HUES48 (cell line): ENCODE measurements at regions not wholly inside any gene's neighbourhood (a gene's known extent, or its start where the extent isn't known, plus 50 kb on each side); places are given as distances from the start of the nearest gene placed in this dataset.

Experiments
- H3K27ac ChIP-seq: one replicate; pipeline ENCODE4 v1.7.0; 2013; ENCODE audit warnings: low read depth, low read length, inconsistent platforms
- H3K27me3 ChIP-seq: 2 replicates; pipeline ENCODE4 v1.6.1; 2013; ENCODE audit warnings: mild to moderate bottlenecking, low read length; ENCODE audit not compliant: control insufficient read depth, insufficient read depth
- H3K36me3 ChIP-seq: 2 replicates; pipeline ENCODE4 v1.6.1; 2013; ENCODE audit warnings: low read length; ENCODE audit not compliant: control insufficient read depth, insufficient read depth
- H3K4me1 ChIP-seq: 2 replicates; pipeline ENCODE4 v1.6.1; 2013; ENCODE audit warnings: mild to moderate bottlenecking, low read length; ENCODE audit not compliant: control insufficient read depth, insufficient read depth
- H3K4me3 ChIP-seq: 2 replicates; pipeline ENCODE4 v1.5.1; 2013; ENCODE audit warnings: mild to moderate bottlenecking, low read depth, low read length
- H3K9ac ChIP-seq: 2 replicates; pipeline ENCODE4 v1.6.1; 2013; ENCODE audit warnings: mild to moderate bottlenecking, low read depth, low read length, moderate library complexity
- H3K9me3 ChIP-seq: 2 replicates; pipeline ENCODE4 v1.6.1; 2013; ENCODE audit warnings: low read length; ENCODE audit not compliant: control insufficient read depth, insufficient read depth

DNA sequence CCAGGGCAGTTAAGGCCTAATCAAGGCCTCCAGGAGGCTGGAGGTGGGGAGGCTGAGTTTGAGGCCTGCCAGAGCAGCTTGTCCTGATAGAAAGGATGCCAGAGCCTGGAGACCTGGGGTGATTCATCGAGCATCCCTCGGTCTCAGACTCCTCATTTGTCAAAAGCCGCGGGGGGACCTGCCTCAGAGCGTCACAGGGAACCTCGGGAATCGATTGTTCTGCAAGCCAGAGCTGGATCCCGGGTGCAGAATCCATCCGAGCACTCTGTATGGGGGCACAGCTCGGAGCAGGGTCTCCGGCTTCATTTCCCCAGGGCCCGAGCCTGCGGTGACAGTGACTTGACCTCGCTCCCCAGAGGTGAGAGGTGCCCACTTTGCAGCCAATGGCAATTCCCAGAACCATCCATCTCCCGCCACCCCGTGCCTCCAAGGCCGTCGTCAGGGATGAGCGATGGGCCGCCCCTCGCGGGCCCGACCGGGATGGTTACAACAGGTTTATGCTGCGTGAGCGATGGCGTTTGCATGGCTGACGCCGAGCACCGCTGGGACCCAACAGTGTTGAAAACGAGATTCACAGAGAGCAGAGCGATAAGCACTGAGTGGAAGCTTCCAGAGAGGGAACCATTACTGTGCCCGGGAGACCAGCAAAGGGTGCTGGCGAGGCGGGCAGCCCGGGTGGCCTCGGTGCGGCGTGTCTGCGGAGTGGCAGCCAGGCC, 117.1 kb upstream of the GSE1 start:
- Histone ChIP-seq H3K4me1 (peaks cover 13% of the 10 kb centered on the region), H3K9ac (no peak overlapping the region), H3K9me3 (no peaks in the 10 kb centered on the region), H3K36me3 (no peaks in the 10 kb centered on the region), H3K27ac (no peak overlapping the region), H3K4me3 (no peak overlapping the region), H3K27me3 (no peaks in the 10 kb centered on the region)

DNA sequence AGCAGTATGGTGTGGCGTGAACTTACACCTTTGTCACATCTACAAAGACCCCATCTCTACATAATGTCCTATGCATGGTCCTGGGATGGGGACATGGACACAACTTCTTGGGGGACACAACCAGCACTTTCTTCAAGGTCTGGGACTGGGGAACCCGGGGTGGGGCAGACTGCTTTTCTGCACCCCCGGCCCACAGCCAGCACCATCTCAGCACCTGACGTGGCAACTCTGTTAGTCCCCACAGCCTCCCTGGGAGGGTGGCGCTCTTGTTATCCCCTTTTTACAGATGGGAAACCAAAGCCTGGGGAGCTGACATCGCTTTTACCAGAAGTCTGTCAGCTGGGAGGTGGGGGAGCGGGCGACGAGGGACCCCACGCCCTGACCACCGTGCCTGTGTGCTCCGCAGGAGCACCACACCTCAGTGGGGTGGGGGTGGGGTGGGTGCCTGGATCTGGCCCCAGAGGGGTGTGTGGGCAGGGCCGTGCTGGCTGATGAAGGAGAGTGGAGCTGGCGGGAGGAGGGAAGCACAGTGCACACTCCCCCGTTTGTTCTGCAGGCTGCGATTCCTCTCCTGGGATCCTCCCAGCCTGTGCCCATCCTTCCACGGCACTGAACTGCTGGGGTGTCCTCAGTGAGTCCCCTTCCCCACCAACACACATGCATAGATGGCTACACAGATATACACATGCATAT, 115.4 kb upstream of the GSE1 start:
- no peaks in the 10 kb centered on the region for H3K27me3 ChIP-seq
- H3K9me3 ChIP-seq = no peaks in the 10 kb centered on the region
- H3K9ac ChIP-seq = no peak overlapping the region
- H3K27ac ChIP-seq = no peak overlapping the region
- H3K4me3 ChIP-seq = no peak overlapping the region
- peaks cover 1% of the 10 kb centered on the region; the same call in 1 of the 2 replicates for H3K4me1 ChIP-seq
- no peaks in the 10 kb centered on the region for H3K36me3 ChIP-seq

DNA sequence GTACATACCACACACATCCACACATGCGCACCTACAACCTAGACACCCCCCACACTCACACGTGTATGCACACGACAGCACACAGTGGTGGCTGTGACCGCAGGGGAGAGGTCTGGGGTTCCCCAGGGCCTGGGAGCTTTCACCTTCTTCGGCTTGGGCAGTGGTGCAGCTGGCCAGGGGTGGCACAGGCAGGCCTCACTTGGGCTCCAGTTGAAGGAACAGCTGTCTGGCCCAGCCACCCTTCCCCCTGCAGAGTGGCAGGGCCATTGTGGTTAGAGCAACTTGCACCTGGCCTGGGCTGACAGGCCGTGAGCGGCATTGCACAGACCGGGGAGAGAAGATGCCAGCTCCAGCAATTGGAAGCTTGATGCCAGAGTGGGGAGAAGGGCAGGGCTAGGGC, 114.5 kb upstream of the GSE1 start:
- Histone ChIP-seq H3K9ac (no peak overlapping the region), H3K4me3 (no peak overlapping the region), H3K4me1 (no peaks in the 10 kb centered on the region), H3K9me3 (no peaks in the 10 kb centered on the region), H3K27me3 (no peaks in the 10 kb centered on the region), H3K36me3 (no peaks in the 10 kb centered on the region), H3K27ac (no peak overlapping the region)

DNA sequence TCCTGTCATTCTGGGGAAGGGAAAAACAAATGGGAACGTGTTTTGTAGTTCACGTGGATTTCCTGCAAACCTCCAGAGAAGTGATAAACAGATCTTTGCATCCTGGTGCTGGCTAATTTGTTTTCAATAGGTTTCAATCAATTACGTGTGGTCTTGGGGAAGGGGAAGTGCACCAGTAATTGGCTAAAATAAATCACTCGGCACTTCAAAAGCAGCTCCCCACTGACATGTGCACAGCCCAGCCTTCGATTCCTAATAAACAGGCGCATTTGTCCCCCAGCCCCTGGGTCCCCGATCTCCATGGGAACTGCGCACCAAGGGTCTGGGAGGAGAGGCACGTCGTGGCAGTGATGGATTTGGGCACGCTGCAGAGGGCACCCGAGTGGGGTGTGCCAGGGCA, 112.9 kb upstream of the GSE1 start:
- Histone ChIP-seq H3K4me3 (no peak overlapping the region), H3K4me1 (no peaks in the 10 kb centered on the region), H3K9ac (no peak overlapping the region), H3K27me3 (no peaks in the 10 kb centered on the region), H3K9me3 (no peaks in the 10 kb centered on the region), H3K36me3 (no peaks in the 10 kb centered on the region), H3K27ac (no peak overlapping the region)

DNA sequence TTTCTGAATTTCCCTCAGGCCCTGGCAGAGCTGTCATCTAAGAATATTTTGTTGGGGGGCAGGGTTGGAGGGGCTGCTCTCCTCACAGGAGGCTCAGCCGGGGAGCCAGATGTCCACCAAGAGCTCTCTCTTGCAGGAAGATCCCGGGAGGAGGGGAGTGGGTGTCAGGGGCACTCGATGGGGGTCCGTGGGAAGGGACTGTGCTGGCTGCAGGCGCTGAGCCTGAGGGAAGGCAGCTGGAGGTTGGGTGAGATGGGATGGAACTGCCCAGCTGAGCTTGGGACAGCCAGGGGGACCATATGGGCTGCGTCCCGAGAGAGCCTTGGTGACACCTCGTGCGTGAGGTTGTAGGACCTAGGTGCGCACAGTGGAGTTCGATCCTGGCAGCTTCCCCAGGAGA, 111.2 kb upstream of the GSE1 start:
- Histone ChIP-seq H3K27me3 (no peaks in the 10 kb centered on the region), H3K4me1 (no peaks in the 10 kb centered on the region), H3K27ac (no peak overlapping the region), H3K36me3 (no peaks in the 10 kb centered on the region), H3K9ac (no peak overlapping the region), H3K4me3 (no peak overlapping the region), H3K9me3 (no peaks in the 10 kb centered on the region)

DNA sequence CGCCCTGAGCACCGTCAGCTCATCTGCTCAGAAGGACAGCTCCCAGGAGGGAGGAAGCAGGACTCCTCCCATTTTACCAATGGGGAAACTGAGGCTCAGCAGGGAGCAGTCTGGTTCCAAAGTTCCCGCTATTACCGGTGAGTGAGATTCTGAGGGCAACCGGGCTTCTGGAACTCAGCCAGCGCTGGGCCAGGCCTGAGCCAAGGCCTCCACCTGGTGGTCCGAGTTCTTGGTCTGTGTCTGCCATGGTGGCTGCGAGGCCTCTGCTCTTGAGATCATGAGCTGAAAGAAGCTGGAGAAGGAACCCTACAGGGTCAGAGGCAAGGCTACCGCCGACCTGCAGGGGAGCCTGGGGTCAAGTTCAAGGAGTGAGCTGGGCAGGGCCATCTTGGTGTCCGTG, 110.8 kb upstream of the GSE1 start:
- Histone ChIP-seq H3K4me3 (no peak overlapping the region), H3K4me1 (no peaks in the 10 kb centered on the region), H3K36me3 (no peaks in the 10 kb centered on the region), H3K27me3 (no peaks in the 10 kb centered on the region), H3K9me3 (no peaks in the 10 kb centered on the region), H3K9ac (no peak overlapping the region), H3K27ac (no peak overlapping the region)

DNA sequence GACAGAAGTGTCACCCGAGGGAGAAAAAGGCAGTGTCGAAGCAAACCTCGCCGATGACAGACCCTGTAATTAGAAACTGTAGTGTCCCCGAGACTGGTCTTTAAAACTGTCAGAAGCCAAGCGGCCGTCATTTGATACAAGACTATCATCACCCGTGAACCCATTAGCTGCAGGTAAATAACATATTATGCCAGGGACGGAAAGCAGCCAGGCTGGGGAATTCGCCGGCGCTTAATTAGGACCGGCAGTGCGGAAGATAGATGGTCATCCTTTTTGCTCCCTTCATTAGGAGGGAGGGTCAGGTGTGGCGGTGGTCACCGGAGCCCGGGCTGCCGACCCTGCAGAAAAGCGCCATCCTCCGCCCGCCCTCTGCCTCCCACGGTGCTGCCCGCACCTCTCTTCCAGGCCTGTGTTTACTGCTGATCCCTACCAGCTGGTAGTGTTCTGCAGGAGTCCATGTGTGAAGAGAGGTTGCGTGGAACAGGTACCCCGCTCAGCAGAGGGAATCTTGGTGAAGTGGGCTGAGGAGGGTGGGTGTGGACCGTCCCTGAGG, 109.4 kb upstream of the GSE1 start:
- Histone ChIP-seq H3K9me3 (no peaks in the 10 kb centered on the region), H3K27me3 (no peaks in the 10 kb centered on the region), H3K36me3 (no peaks in the 10 kb centered on the region), H3K4me3 (no peak overlapping the region), H3K27ac (no peak overlapping the region), H3K4me1 (no peaks in the 10 kb centered on the region; the same call in 1 of the 2 replicates), H3K9ac (no peak overlapping the region)

DNA sequence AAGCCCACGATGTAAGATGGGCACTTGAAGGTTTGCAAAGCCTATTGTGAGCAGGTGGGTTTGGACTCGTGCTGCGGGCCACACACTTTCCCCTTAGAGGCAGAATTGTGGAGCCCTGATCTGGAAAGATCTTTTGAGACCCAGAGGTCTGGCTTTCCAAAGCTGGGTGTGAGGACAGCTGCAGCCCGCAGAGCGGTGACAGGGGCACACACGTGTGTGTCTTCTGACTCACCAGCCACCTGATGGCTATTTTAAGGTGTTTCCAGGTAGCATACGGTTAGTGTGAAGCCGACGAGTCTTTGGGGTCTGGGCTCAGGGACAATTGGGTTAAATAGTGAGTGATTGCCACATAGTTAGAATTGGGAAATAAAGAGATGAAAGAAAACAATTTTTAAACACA, 108.9 kb upstream of the GSE1 start:
- H3K27ac ChIP-seq = no peak overlapping the region
- H3K4me1 ChIP-seq = no peaks in the 10 kb centered on the region; the same call in 1 of the 2 replicates
- H3K27me3 ChIP-seq = no peaks in the 10 kb centered on the region
- H3K9me3 ChIP-seq = no peaks in the 10 kb centered on the region
- H3K9ac ChIP-seq = no peak overlapping the region
- H3K4me3 ChIP-seq = no peak overlapping the region
- H3K36me3 ChIP-seq = no peaks in the 10 kb centered on the region

DNA sequence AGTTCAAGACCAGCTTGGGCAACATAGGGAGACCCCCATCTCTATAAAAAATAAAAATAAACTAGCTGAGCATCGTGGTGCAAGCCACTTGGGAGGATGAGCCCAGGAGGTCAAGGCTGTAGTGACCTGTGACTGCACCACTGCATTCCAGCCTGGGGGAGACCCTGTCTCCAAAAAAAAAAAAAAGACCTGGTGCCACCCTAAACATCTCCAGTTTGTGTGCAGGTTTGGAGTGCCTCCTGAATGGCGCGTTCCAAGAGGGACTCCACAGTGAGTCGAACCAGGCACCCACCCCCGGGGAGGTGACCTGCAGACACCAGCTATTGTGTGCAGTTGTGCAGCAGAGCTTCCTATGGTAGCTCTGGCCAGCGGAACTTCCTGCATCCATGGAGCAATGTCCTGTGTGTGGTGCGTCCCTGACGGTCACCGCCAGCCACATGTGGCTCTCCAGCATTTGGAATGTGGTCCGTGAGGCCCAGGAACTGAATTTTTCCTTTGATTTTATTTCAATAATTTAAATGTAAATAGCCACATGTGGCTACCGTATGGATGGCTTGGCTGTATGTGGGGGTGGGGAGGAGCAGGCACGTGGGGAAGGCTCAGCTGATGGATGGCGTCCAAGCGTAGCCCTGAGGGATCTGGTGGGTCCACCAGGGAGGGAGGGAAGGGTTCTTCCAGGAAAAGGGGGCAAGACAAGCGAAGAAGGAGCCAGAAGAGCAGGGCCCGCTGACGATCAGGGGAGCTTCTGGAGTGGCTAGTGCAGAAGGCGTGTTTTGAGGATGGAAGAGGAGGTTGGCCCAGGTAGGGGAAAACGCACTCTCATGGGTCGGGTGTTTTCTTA, 107.1 kb upstream of the GSE1 start:
- Histone ChIP-seq H3K4me1 (no peaks in the 10 kb centered on the region; the same call in 1 of the 2 replicates), H3K9me3 (no peaks in the 10 kb centered on the region), H3K9ac (no peak overlapping the region), H3K27me3 (no peaks in the 10 kb centered on the region), H3K27ac (no peak overlapping the region), H3K36me3 (no peaks in the 10 kb centered on the region), H3K4me3 (no peak overlapping the region)

DNA sequence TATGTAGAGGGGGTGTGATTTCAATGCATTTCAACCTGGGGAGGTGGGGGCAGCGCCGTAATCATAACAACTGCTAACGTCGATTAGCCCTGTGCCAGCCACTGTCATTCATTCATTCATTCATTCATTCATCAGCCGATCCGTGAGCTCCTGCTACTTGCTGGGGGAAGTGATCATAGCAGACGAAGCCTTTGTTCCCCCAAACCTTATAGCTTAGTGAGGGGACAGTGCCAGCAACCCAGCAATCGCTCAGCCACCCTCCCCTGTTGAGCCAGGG, 106.5 kb upstream of the GSE1 start:
- Histone ChIP-seq H3K4me1 (no peaks in the 10 kb centered on the region; the same call in 1 of the 2 replicates), H3K27me3 (no peaks in the 10 kb centered on the region), H3K9ac (no peak overlapping the region), H3K9me3 (no peaks in the 10 kb centered on the region), H3K27ac (no peak overlapping the region), H3K4me3 (no peak overlapping the region), H3K36me3 (no peaks in the 10 kb centered on the region)

DNA sequence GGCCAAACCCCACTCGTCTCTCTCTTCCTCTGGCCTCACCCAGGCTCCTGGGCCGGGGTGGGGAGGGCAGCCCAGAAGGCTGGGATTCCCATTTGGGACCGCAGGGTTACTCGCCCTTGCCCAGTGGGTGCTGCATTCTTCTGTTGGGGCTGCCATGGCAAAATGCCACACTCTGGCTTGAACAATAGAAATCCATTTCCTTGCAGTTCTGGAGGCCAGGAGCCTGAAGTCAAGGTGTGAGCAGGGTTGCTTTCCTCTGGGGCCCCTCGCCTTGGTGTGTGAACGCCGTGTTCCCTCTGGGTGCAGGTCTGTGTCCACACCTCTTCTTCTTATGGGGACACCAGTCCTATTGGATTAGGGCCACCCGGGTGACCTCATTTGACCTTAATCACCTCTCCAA, 105.8 kb upstream of the GSE1 start:
- no peaks in the 10 kb centered on the region for H3K36me3 ChIP-seq
- no peak overlapping the region for H3K9ac ChIP-seq
- H3K9me3 ChIP-seq = no peaks in the 10 kb centered on the region
- no peaks in the 10 kb centered on the region; the same call in 1 of the 2 replicates for H3K4me1 ChIP-seq
- H3K4me3 ChIP-seq = no peak overlapping the region
- H3K27me3 ChIP-seq = no peaks in the 10 kb centered on the region
- no peak overlapping the region for H3K27ac ChIP-seq
